ENCODE measurements at regions not wholly inside any gene's neighbourhood (a gene's known extent, or its start where the extent isn't known, plus 50 kb on each side); places are given as distances from the start of the nearest gene placed in this dataset.

DNA sequence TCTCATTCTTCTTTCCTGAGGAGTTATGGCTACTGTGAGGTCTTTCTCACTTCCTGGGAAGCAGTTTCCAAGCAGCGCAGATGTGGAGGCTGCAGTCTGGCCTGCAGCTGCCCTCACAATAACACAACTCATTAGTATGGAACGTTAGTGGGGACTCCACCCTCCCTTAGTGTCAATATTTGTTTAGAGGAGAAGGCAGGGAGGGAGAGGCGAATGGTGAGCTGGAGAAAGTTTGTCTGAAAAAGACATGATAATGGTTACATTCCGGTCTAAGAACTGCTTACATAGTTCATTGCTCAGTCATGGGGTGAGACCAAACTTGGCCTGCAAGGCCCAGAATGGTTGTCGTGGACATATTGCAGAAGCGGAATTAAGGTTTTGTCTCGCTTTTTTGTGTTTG lies 170.2 kb downstream of the HS3ST3B1 start:
- H3K4me3 ChIP-seq = no peak overlapping the region
- no peaks in the 10 kb centered on the region for H3K9me3 ChIP-seq (ENCODE audit: low read depth)
- TF ChIP-seq, protein P1, sequence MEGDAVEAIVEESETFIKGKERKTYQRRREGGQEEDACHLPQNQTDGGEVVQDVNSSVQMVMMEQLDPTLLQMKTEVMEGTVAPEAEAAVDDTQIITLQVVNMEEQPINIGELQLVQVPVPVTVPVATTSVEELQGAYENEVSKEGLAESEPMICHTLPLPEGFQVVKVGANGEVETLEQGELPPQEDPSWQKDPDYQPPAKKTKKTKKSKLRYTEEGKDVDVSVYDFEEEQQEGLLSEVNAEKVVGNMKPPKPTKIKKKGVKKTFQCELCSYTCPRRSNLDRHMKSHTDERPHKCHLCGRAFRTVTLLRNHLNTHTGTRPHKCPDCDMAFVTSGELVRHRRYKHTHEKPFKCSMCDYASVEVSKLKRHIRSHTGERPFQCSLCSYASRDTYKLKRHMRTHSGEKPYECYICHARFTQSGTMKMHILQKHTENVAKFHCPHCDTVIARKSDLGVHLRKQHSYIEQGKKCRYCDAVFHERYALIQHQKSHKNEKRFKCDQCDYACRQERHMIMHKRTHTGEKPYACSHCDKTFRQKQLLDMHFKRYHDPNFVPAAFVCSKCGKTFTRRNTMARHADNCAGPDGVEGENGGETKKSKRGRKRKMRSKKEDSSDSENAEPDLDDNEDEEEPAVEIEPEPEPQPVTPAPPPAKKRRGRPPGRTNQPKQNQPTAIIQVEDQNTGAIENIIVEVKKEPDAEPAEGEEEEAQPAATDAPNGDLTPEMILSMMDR (IDR thresholded peaks at IDR 0.05; ENCODE audit: low read depth, low read length) = no peak
- no peak overlapping the region for H3K27ac ChIP-seq
- H3K4me1 ChIP-seq (ENCODE audit: low read depth) = no peaks in the 10 kb centered on the region
- no peaks in the 10 kb centered on the region for H3K36me3 ChIP-seq
- peak in 1 of 2 donors; percentile 0 for DNase-seq (ENCODE audit: low read depth in 1 of 2, low spot score in 1 of 2)
- H3K27me3 ChIP-seq = no peaks in the 10 kb centered on the region

DNA sequence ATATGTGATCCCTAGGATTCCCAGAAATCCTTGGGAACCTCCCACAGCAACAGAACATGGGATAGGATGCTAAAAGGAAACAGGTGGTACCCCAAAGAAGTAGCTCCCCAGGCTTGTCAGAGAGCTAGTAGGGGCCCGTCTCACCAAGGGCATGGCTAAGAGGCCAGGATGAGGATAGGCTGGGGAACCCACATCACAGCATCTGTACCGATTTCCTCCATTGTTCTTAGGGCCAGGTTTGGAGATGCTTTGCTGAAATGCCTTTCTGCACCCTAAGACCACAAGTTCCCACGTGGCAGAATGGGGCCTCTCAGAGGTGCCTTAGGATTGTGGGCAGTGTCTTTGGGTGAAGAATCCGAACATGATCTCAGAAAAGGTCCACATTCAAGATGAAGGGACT lies 169.5 kb downstream of the HS3ST3B1 start:
- no peaks in the 10 kb centered on the region for H3K4me1 ChIP-seq (ENCODE audit: low read depth)
- TF ChIP-seq, protein P1 (IDR thresholded peaks at IDR 0.05; ENCODE audit: low read depth, low read length) = no peak
- no peak for DNase-seq (ENCODE audit: low read depth in 1 of 2, low spot score in 1 of 2)
- H3K36me3 ChIP-seq = no peaks in the 10 kb centered on the region
- H3K27ac ChIP-seq = no peak overlapping the region
- H3K4me3 ChIP-seq = no peak overlapping the region
- H3K9me3 ChIP-seq (ENCODE audit: low read depth) = no peaks in the 10 kb centered on the region
- no peaks in the 10 kb centered on the region for H3K27me3 ChIP-seq

DNA sequence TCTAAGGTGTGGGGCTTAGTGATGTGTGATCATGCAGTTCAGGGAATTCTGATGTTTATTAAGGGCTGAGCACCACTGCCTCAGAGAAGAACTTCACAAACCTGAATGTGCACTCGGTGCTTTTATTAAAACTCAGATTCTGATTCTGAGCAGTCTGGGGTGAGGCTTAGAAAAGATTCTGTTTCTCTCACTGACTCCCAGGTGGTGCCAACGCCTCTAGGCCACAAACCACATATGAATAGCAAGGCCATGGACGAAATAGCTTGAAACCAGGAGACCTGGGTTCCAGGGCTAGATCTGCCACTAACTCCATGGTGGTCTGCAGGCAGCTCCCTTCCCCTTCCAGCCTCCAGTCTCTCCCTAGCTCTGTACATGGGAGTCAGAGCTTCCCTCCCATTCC lies 169.1 kb downstream of the HS3ST3B1 start:
- Histone ChIP-seq H3K9me3 (ENCODE audit: low read depth) (no peaks in the 10 kb centered on the region), H3K4me1 (ENCODE audit: low read depth) (no peaks in the 10 kb centered on the region), H3K36me3 (no peaks in the 10 kb centered on the region), H3K27me3 (no peaks in the 10 kb centered on the region), H3K27ac (no peak overlapping the region), H3K4me3 (no peak overlapping the region)
- no peak for DNase-seq (ENCODE audit: low read depth in 1 of 2, low spot score in 1 of 2)
- TF ChIP-seq, protein P1 (IDR thresholded peaks at IDR 0.05; ENCODE audit: low read depth, low read length) = no peak

DNA sequence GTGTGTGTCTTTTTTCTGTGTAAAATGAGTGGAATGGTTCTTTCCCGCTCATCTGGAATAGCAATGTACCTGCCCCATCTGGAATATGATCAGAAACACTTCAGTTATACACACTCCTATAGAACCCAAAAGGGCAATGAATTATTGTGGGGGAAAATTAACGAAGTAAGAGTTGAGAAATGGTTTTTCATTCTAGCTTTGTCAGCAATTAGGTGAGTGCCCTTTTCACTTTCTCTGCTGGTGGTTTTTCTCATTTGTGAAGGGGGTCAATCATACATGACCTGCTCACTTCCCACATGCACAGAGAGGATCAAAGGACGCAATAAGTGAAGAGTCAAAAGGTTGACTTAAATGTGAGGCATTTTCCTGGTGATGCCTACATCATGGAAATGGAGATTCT lies 168.0 kb downstream of the HS3ST3B1 start:
- Histone ChIP-seq H3K27ac (no peak overlapping the region), H3K36me3 (no peaks in the 10 kb centered on the region), H3K4me1 (ENCODE audit: low read depth) (no peaks in the 10 kb centered on the region), H3K9me3 (ENCODE audit: low read depth) (no peaks in the 10 kb centered on the region), H3K4me3 (no peak overlapping the region), H3K27me3 (no peaks in the 10 kb centered on the region)
- DNase-seq (ENCODE audit: low read depth in 1 of 2, low spot score in 1 of 2) = no peak
- TF ChIP-seq, protein P1 (IDR thresholded peaks at IDR 0.05; ENCODE audit: low read depth, low read length) = no peak

DNA sequence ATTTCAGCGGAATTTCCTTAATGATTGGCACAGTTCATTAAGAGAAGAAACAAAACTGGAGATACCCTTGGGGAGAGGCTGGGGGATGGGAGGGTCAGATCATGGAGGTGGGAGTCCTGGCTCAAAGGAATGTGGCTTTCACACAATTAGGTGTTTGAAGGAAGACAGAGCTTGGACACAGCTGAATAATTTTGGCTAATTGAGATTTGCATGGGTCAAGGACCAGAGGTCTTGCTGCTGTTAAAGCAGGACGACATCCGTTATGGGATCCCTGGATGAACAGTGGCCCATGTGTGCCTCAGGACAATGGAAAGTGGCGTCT lies 160.3 kb downstream of the HS3ST3B1 start:
- H3K4me1 ChIP-seq (ENCODE audit: low read depth) = no peaks in the 10 kb centered on the region
- no peak overlapping the region for H3K4me3 ChIP-seq
- no peaks in the 10 kb centered on the region for H3K9me3 ChIP-seq (ENCODE audit: low read depth)
- DNase-seq (ENCODE audit: low read depth in 1 of 2, low spot score in 1 of 2) = no peak
- H3K36me3 ChIP-seq = no peaks in the 10 kb centered on the region
- no peak overlapping the region for H3K27ac ChIP-seq
- TF ChIP-seq, protein P1 (IDR thresholded peaks at IDR 0.05; ENCODE audit: low read depth, low read length) = no peak
- H3K27me3 ChIP-seq = no peaks in the 10 kb centered on the region

Data from cardiac muscle cell (in vitro differentiated cells and primary cell).